Left kidney (tissue), 1 donor: ENCODE measurements at regions not wholly inside any gene's neighbourhood (a gene's known extent, or its start where the extent isn't known, plus 50 kb on each side); places are given as distances from the start of the nearest gene placed in this dataset.

Source experiments
- DNase-seq: peaks from one replicate; pipeline ENCODE4 v3.0.0-alpha.2; 2013

- DNase-seq: no peak
Observed at GRCh38 chr2:37471994-37472393, 127.6 kb downstream of the QPCT start.

GRCh38 chr2:37472959-37473358 lies 128.5 kb downstream of the QPCT start:
- no peak for DNase-seq

GRCh38 chr2:37476411-37476810 lies 132.0 kb downstream of the QPCT start:
- DNase-seq: no peak

GRCh38 chr2:37477921-37478320 lies 133.5 kb downstream of the QPCT start:
- DNase-seq: no peak

- DNase-seq: no peak
Observed at GRCh38 chr2:37481244-37481643, 136.8 kb downstream of the QPCT start.

- DNase-seq: no peak
Observed at GRCh38 chr2:37489041-37489456, 144.6 kb downstream of the QPCT start.

GRCh38 chr2:37489536-37489935 lies 145.1 kb downstream of the QPCT start:
- DNase-seq: no peak

- DNase-seq: no peak
Observed at GRCh38 chr2:37493425-37493824, 149.0 kb downstream of the QPCT start.

- DNase-seq: no peak
Observed at GRCh38 chr2:37499113-37499512, 154.7 kb downstream of the QPCT start.

GRCh38 chr2:37500031-37500430 lies 155.6 kb downstream of the QPCT start:
- DNase-seq: no peak

- no peak for DNase-seq
Observed at GRCh38 chr2:37501113-37501512, 156.7 kb downstream of the QPCT start.

GRCh38 chr2:37506407-37507050 lies 162.1 kb downstream of the QPCT start:
- DNase-seq: no peak

GRCh38 chr2:37507051-37507410 lies 162.6 kb downstream of the QPCT start:
- no peak for DNase-seq

GRCh38 chr2:37507703-37508102 lies 163.3 kb downstream of the QPCT start:
- no peak for DNase-seq

- DNase-seq: no peak
Observed at GRCh38 chr2:37512971-37513370, 158.5 kb downstream of the CDC42EP3 start.

GRCh38 chr2:37523814-37524362 lies 147.6 kb downstream of the CDC42EP3 start:
- DNase-seq: no peak

GRCh38 chr2:37526323-37526722 lies 145.1 kb downstream of the CDC42EP3 start:
- no peak for DNase-seq

GRCh38 chr2:37526856-37527255 lies 144.6 kb downstream of the CDC42EP3 start:
- no peak for DNase-seq

GRCh38 chr2:37527361-37527760 lies 144.1 kb downstream of the CDC42EP3 start:
- DNase-seq: no peak

- no peak for DNase-seq
Observed at GRCh38 chr2:37529830-37530415, 141.5 kb downstream of the CDC42EP3 start.

GRCh38 chr2:37532503-37532902 lies 138.9 kb downstream of the CDC42EP3 start:
- no peak for DNase-seq

GRCh38 chr2:37537316-37537715 lies 134.1 kb downstream of the CDC42EP3 start:
- no peak for DNase-seq

- no peak for DNase-seq
Observed at GRCh38 chr2:37541516-37541915, 129.9 kb downstream of the CDC42EP3 start.

- no peak for DNase-seq
Observed at GRCh38 chr2:37543999-37544557, 127.4 kb downstream of the CDC42EP3 start.
